MM.1S (cell line): ENCODE measurements at regions not wholly inside any gene's neighbourhood (a gene's known extent, or its start where the extent isn't known, plus 50 kb on each side); places are given as distances from the start of the nearest gene placed in this dataset.
A peak's percentile ranks its signal among the peaks of the same experiment; 100 is the strongest.

Experiments used
- DNase-seq: peaks from one replicate; pipeline ENCODE4 v3.0.0-alpha.2; 2015
- H2AFZ ChIP-seq: fragments of 300-600 bp; sonication (generic); 2 replicates; pipeline ENCODE4 v1.6.0; 2016; ENCODE audit warnings: antibody characterized with exemption, low read length
- H3F3A ChIP-seq: fragments of 300-600 bp; sonication (generic); 2 replicates; pipeline ENCODE4 v1.6.1; 2016; ENCODE audit warnings: mild to moderate bottlenecking, antibody characterized with exemption, low read length, moderate library complexity, mixed read lengths; ENCODE audit not compliant: insufficient read depth
- H3K27ac ChIP-seq: fragments of 300-600 bp; sonication (generic); 2 replicates; pipeline ENCODE4 v1.5.1; 2016; ENCODE audit warnings: mild to moderate bottlenecking, low read length
- H3K27me3 ChIP-seq: fragments of 300-600 bp; sonication (generic); replicated peaks from 2 replicates; pipeline ENCODE4 v1.6.0; 2016; ENCODE audit warnings: low read length; ENCODE audit not compliant: insufficient read depth
- H3K36me3 ChIP-seq: fragments of 300-600 bp; sonication (generic); replicated peaks from 2 replicates; pipeline ENCODE4 v1.6.1; 2016; ENCODE audit warnings: mild to moderate bottlenecking, low read length, mixed read lengths; ENCODE audit not compliant: insufficient read depth
- H3K4me1 ChIP-seq: fragments of 300-600 bp; sonication (generic); 2 replicates; pipeline ENCODE4 v1.6.1; 2016; ENCODE audit warnings: low read length, mixed read lengths
- H3K4me2 ChIP-seq: fragments of 300-600 bp; sonication (generic); 2 replicates; pipeline ENCODE4 v1.6.0; 2016; ENCODE audit warnings: low read depth, low read length
- H3K4me3 ChIP-seq: fragments of 300-600 bp; sonication (generic); 2 replicates; pipeline ENCODE4 v1.5.1; 2016; ENCODE audit warnings: low read length, mixed read lengths
- H3K79me2 ChIP-seq: fragments of 300-600 bp; sonication (generic); 2 replicates; pipeline ENCODE4 v1.6.1; 2016; ENCODE audit warnings: mixed run types, low read length, mixed read lengths
- H3K9ac ChIP-seq: fragments of 300-600 bp; sonication (generic); 2 replicates; pipeline ENCODE4 v1.6.1; 2016; ENCODE audit warnings: low read length, mixed read lengths
- H3K9me2 ChIP-seq: fragments of 300-600 bp; sonication (generic); replicated peaks from 2 replicates; pipeline ENCODE4 v1.6.1; 2016; ENCODE audit warnings: mild to moderate bottlenecking, low read length, mixed read lengths; ENCODE audit not compliant: insufficient read depth
- H3K9me3 ChIP-seq: fragments of 300-600 bp; sonication (generic); replicated peaks from 2 replicates; pipeline ENCODE4 v1.6.1; 2016; ENCODE audit warnings: mild to moderate bottlenecking, low read length, mixed read lengths; ENCODE audit not compliant: insufficient read depth
- H4K20me1 ChIP-seq: fragments of 300-600 bp; sonication (generic); 2 replicates; pipeline ENCODE4 v1.6.1; 2016; ENCODE audit warnings: mild to moderate bottlenecking, low read length, moderate library complexity, mixed read lengths; ENCODE audit not compliant: insufficient read depth
- CTCF ChIP-seq: fragments of 300-600 bp; sonication (generic); IDR thresholded peaks from 2 replicates; pipeline ENCODE4 v1.5.1; 2016; ENCODE audit warnings: antibody characterized with exemption, low read length, mixed read lengths
- EZH2 ChIP-seq: fragments of 300-600 bp; sonication (generic); optimal IDR thresholded peaks from 2 replicates; pipeline ENCODE3; 2017; ENCODE audit warnings: low read depth, mild to moderate bottlenecking, antibody characterized with exemption, low read length, mixed read lengths
- EZH2phosphoT487 ChIP-seq: fragments of 300-600 bp; sonication (generic); IDR thresholded peaks from 2 replicates; pipeline ENCODE4 v1.6.1; 2018; ENCODE audit warnings: antibody characterized with exemption, low read length

- TF ChIP-seq EZH2phosphoT487 (no peak), CTCF (no peak), EZH2 (no peak)
- H3K9ac ChIP-seq, result no peak overlapping the region
- no peak overlapping the region for H3K27ac ChIP-seq
- H4K20me1 ChIP-seq, result no peaks in the 10 kb centered on the region
- DNase-seq, result peak; percentile 47
- no peaks in the 10 kb centered on the region; the same call in 1 of the 2 replicates for H3K27me3 ChIP-seq
- no peak overlapping the region for H3K4me3 ChIP-seq
- H3F3A ChIP-seq, result peaks cover 24% of the 10 kb centered on the region
- no peaks in the 10 kb centered on the region for H3K9me3 ChIP-seq
- H3K4me1 ChIP-seq, result peaks cover 49% of the 10 kb centered on the region
- H3K9me2 ChIP-seq, result no peaks in the 10 kb centered on the region
- no peak overlapping the region for H3K4me2 ChIP-seq
- no peaks in the 10 kb centered on the region for H3K36me3 ChIP-seq
- no peak overlapping the region for H2AFZ ChIP-seq
- H3K79me2 ChIP-seq, result no peaks in the 10 kb centered on the region
Observed at GRCh38 chr1:235006132-235006721, 122.4 kb downstream of the TOMM20 start.

DNA sequence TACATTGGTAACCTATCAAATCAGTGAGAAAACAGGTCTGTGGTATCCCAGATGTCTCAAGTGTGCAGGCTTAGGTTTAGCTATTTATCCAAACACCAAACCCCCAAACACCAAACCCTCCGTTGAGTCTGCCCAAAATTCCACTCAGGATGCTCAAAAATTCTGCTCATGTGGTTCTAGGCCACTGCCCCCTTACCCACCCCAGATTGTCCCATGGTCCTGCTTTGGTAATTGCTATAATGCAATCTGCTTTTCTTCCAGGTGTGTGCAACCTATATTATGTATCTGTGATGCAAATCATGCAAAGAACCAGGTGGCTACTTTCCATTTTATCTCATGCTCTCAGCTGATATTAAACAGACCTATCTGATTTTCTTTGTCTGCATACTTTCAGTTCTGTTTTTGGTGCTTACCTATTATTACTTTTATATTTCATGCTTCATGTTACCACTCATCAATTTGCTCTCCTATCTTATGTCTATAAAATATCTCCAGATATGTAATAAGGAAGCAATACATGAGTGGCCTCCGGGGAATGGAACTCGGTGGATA, 123.7 kb downstream of the TOMM20 start:
- Histone ChIP-seq H3K9me2 (no peaks in the 10 kb centered on the region), H2AFZ (no peak overlapping the region), H3K4me3 (no peak overlapping the region), H3K27me3 (no peaks in the 10 kb centered on the region; the same call in 1 of the 2 replicates), H3F3A (peaks cover 16% of the 10 kb centered on the region; the same call in 1 of the 2 replicates), H3K9me3 (no peaks in the 10 kb centered on the region), H3K36me3 (no peaks in the 10 kb centered on the region), H4K20me1 (no peaks in the 10 kb centered on the region), H3K79me2 (no peaks in the 10 kb centered on the region), H3K9ac (no peak overlapping the region), H3K27ac (no peak overlapping the region), H3K4me2 (no peak overlapping the region), H3K4me1 (peaks cover 44% of the 10 kb centered on the region)
- DNase-seq, result peak; percentile 57
- no peak for TF ChIP-seq EZH2
- no peak for TF ChIP-seq EZH2phosphoT487
- no peak for TF ChIP-seq CTCF

- H3K4me2 ChIP-seq, result no peak overlapping the region
- DNase-seq, result no peak
- H3K9ac ChIP-seq, result no peak overlapping the region
Observed at GRCh38 chr1:235004276-235004675, 124.4 kb downstream of the TOMM20 start.

More at GRCh38 chr1:235004276-235004675, 124.4 kb downstream of the TOMM20 start:
- H3K79me2 ChIP-seq, result no peaks in the 10 kb centered on the region
- H3K27me3 ChIP-seq, result no peaks in the 10 kb centered on the region; the same call in 1 of the 2 replicates
- H3K36me3 ChIP-seq, result no peaks in the 10 kb centered on the region
- H3K9me3 ChIP-seq, result no peaks in the 10 kb centered on the region
- no peaks in the 10 kb centered on the region for H4K20me1 ChIP-seq
- H3K4me3 ChIP-seq, result no peak overlapping the region
- no peak overlapping the region for H2AFZ ChIP-seq
- no peaks in the 10 kb centered on the region for H3K9me2 ChIP-seq
- H3K27ac ChIP-seq, result no peak overlapping the region
- TF ChIP-seq EZH2phosphoT487 (no peak), CTCF (no peak), EZH2 (no peak)
- H3F3A ChIP-seq, result peaks cover 11% of the 10 kb centered on the region; the same call in 1 of the 2 replicates
- H3K4me1 ChIP-seq, result peaks cover 38% of the 10 kb centered on the region
